ENCODE measurements at regions not wholly inside any gene's neighbourhood (a gene's known extent, or its start where the extent isn't known, plus 50 kb on each side); places are given as distances from the start of the nearest gene placed in this dataset.

DNA sequence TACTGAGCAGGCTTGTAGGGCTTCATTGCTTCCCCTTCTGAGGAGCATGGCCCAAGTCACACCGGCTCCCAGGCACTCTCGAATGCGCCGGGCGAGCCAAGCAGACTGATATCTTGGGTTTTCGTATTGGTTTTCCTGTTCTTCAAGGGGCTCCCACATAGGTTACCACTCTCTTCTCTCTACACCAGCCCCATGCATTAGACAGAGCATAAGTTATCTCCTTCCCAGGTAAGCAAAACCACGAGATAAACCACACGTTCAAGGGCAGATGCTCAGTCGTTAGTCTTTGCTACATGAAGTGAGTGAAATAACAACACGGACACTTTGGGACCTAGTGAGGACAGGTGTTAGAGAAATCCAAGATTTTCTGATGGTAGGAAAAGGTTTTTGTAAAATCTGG, 211.2 kb downstream of the ABCC12 start:
- intact Hi-C loops (cut with micrococcal nuclease; ENCODE audit: unreplicated experiment), result loop anchor here (5.0 kb wide), 1 partner anchor 98 kb away; no protein-coding TSS in a partner anchor
- BruUV-seq (replicated peaks), result no TSS peak
- H3K36me3 ChIP-seq (ENCODE audit: control insufficient read depth, insufficient read depth, low read length), result no peaks in the 10 kb centered on the region

DNA sequence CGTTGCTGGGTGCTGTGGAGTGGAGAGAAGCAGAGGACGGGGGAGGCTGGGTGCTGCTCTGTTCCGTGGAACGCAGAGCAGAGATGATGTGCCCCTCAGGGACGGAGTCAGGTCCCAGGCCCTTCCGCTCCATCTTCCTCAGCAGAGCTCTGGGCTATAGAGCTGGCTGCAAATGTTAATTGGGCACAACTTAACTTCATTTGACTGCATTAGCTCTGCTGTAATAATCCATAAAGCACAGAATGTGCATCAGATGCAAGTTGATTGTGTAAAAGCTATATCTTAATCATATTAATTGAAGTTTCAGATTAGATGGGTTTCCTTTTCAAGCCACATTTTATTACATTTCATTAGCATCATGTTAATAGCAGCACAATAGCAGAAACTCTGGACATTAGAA, 212.6 kb downstream of the ABCC12 start:
- TF ChIP-seq, protein P1, sequence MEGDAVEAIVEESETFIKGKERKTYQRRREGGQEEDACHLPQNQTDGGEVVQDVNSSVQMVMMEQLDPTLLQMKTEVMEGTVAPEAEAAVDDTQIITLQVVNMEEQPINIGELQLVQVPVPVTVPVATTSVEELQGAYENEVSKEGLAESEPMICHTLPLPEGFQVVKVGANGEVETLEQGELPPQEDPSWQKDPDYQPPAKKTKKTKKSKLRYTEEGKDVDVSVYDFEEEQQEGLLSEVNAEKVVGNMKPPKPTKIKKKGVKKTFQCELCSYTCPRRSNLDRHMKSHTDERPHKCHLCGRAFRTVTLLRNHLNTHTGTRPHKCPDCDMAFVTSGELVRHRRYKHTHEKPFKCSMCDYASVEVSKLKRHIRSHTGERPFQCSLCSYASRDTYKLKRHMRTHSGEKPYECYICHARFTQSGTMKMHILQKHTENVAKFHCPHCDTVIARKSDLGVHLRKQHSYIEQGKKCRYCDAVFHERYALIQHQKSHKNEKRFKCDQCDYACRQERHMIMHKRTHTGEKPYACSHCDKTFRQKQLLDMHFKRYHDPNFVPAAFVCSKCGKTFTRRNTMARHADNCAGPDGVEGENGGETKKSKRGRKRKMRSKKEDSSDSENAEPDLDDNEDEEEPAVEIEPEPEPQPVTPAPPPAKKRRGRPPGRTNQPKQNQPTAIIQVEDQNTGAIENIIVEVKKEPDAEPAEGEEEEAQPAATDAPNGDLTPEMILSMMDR (IDR thresholded peaks at IDR 0.05; ENCODE audit: insufficient read depth in 1 of 2, low read depth in 1 of 2, low read length in 1 of 2, severe bottlenecking in 1 of 2, unreplicated experiment in 1 of 2), result no peak
- no TSS peak for BruUV-seq (replicated peaks)
- Histone ChIP-seq H3K4me1 (no peaks in the 10 kb centered on the region), H3K4me3 (ENCODE audit: low read depth, low read length) (no peak overlapping the region), H3K27me3 (replicated peaks; ENCODE audit: control insufficient read depth, insufficient read depth, low read length) (no peaks in the 10 kb centered on the region), H3K9me3 (no peaks in the 10 kb centered on the region), H3K36me3 (ENCODE audit: control insufficient read depth, insufficient read depth, low read length) (no peaks in the 10 kb centered on the region)
- POLR2A ChIA-PET, result no interaction called here
- H3K27me3 Mint-ChIP-seq (ENCODE audit: insufficient read depth, unreplicated experiment), result peaks cover 3% of the 10 kb centered on the region
- no peak overlapping the region for H3K27ac Mint-ChIP-seq (ENCODE audit: unreplicated experiment)
- intact Hi-C loops (cut with micrococcal nuclease; ENCODE audit: unreplicated experiment), result loop anchor here (5.0 kb wide), 1 partner anchor 99 kb away; no protein-coding TSS in a partner anchor
- no peaks in the 10 kb centered on the region for H3K36me3 Mint-ChIP-seq (ENCODE audit: insufficient read depth, unreplicated experiment)
- no peak overlapping the region for H3K4me3 Mint-ChIP-seq (ENCODE audit: unreplicated experiment)
- CTCF ChIA-PET, result no interaction called here
- no peak for DNase-seq
- peaks cover 9% of the 10 kb centered on the region for H3K9me3 Mint-ChIP-seq (ENCODE audit: unreplicated experiment)
- peaks cover 8% of the 10 kb centered on the region for H3K4me1 Mint-ChIP-seq (ENCODE audit: low read depth, unreplicated experiment)

More for the DNA sequence above, 211.2 kb downstream of the ABCC12 start:
- Mint-ChIP-seq H3K4me1 (ENCODE audit: low read depth, unreplicated experiment) (peaks cover 7% of the 10 kb centered on the region), H3K27me3 (ENCODE audit: insufficient read depth, unreplicated experiment) (peaks cover 3% of the 10 kb centered on the region), H3K36me3 (ENCODE audit: insufficient read depth, unreplicated experiment) (no peaks in the 10 kb centered on the region), H3K9me3 (ENCODE audit: unreplicated experiment) (peaks cover 9% of the 10 kb centered on the region), H3K27ac (ENCODE audit: unreplicated experiment) (no peak overlapping the region), H3K4me3 (ENCODE audit: unreplicated experiment) (no peak overlapping the region)
- Histone ChIP-seq H3K4me1 (no peaks in the 10 kb centered on the region), H3K27me3 (replicated peaks; ENCODE audit: control insufficient read depth, insufficient read depth, low read length) (no peaks in the 10 kb centered on the region), H3K4me3 (ENCODE audit: low read depth, low read length) (no peak overlapping the region), H3K9me3 (no peaks in the 10 kb centered on the region)
- DNase-seq, result no peak
- ChIA-PET CTCF (no interaction called here), POLR2A (no interaction called here)
- TF ChIP-seq, protein P1 (IDR thresholded peaks at IDR 0.05; ENCODE audit: insufficient read depth in 1 of 2, low read depth in 1 of 2, low read length in 1 of 2, severe bottlenecking in 1 of 2, unreplicated experiment in 1 of 2), result no peak

DNA sequence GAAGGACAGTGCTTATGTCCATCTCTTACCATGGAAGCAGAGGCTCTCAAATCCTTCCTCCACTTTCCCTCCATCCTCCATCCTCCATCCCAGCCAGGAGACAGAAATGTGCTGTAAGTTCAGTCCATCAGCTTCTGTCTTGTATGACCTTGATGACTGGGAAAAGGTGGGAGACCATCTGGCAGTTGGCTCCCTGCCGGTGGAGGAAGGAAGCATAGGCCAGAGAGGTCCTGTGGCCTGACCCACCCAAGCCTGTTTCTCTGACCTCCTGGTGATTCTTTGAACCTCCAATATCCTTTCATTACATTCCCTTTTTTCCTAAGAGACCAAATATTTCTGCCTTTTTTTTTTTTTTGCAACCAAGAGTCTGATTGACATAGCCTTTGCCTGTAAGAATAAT, 215.3 kb downstream of the ABCC12 start:
- no peaks in the 10 kb centered on the region for H3K36me3 Mint-ChIP-seq (ENCODE audit: insufficient read depth, unreplicated experiment)
- no peak overlapping the region for H3K4me3 Mint-ChIP-seq (ENCODE audit: unreplicated experiment)
- no peaks in the 10 kb centered on the region for H3K36me3 ChIP-seq (ENCODE audit: control insufficient read depth, insufficient read depth, low read length)
- peaks cover 9% of the 10 kb centered on the region for H3K9me3 Mint-ChIP-seq (ENCODE audit: unreplicated experiment)
- intact Hi-C loops (cut with micrococcal nuclease; ENCODE audit: unreplicated experiment), result loop anchor here (5.0 kb wide), 1 partner anchor 102 kb away; no protein-coding TSS in a partner anchor
- no peaks in the 10 kb centered on the region for H3K27me3 ChIP-seq (replicated peaks; ENCODE audit: control insufficient read depth, insufficient read depth, low read length)
- peaks cover 3% of the 10 kb centered on the region for H3K27me3 Mint-ChIP-seq (ENCODE audit: insufficient read depth, unreplicated experiment)
- H3K4me1 Mint-ChIP-seq (ENCODE audit: low read depth, unreplicated experiment), result peaks cover 8% of the 10 kb centered on the region
- DNase-seq, result no peak
- no peaks in the 10 kb centered on the region for H3K4me1 ChIP-seq
- no TSS peak for BruUV-seq (replicated peaks)
- H3K9me3 ChIP-seq, result no peaks in the 10 kb centered on the region
- POLR2A ChIA-PET, result no interaction called here
- CTCF ChIA-PET, result no interaction called here
- H3K4me3 ChIP-seq (ENCODE audit: low read depth, low read length), result no peak overlapping the region
- TF ChIP-seq, protein P1 (IDR thresholded peaks at IDR 0.05; ENCODE audit: insufficient read depth in 1 of 2, low read depth in 1 of 2, low read length in 1 of 2, severe bottlenecking in 1 of 2, unreplicated experiment in 1 of 2), result no peak
- H3K27ac Mint-ChIP-seq (ENCODE audit: unreplicated experiment), result no peak overlapping the region

Measured in Caco-2 (cell line).